Ishikawa (cell line): ENCODE measurements at regions not wholly inside any gene's neighbourhood (a gene's known extent, or its start where the extent isn't known, plus 50 kb on each side); places are given as distances from the start of the nearest gene placed in this dataset.

Source experiments
- EGR1 ChIP-seq: IDR thresholded peaks from 2 replicates; pipeline ENCODE4 v1.6.1; 2012
- EP300 ChIP-seq: IDR thresholded peaks from 2 replicates; pipeline ENCODE4 v1.6.1; 2012; ENCODE audit warnings: borderline replicate concordance
- MAX ChIP-seq: IDR thresholded peaks from 2 replicates; pipeline ENCODE4 v1.6.1; 2012
- TAF1 ChIP-seq: IDR thresholded peaks from 2 replicates; pipeline ENCODE4 v1.6.1; 2012; ENCODE audit warnings: low read depth, mild to moderate bottlenecking
- TEAD4 ChIP-seq: IDR thresholded peaks from 2 replicates; pipeline ENCODE4 v1.6.1; 2012
- USF1 ChIP-seq: IDR thresholded peaks from 2 replicates; pipeline ENCODE4 v1.6.1; 2012

GRCh38 chr3:26004172-26004571 lies 214.3 kb downstream of the OXSM start:
- no peak for TF ChIP-seq USF1
- no peak for TF ChIP-seq EP300
- TF ChIP-seq MAX: no peak
- no peak for TF ChIP-seq TEAD4
- TF ChIP-seq EGR1: no peak
- TF ChIP-seq TAF1: no peak
